NT2/D1 (cell line): ENCODE measurements at regions not wholly inside any gene's neighbourhood (a gene's known extent, or its start where the extent isn't known, plus 50 kb on each side); places are given as distances from the start of the nearest gene placed in this dataset.

Experiments
- SUZ12 ChIP-seq: IDR thresholded peaks from 2 replicates; pipeline ENCODE4 v1.6.1; 2011; ENCODE audit not compliant: insufficient read length, insufficient read depth; ENCODE audit errors: extremely low read depth
- YY1 ChIP-seq: IDR thresholded peaks from 2 replicates; pipeline ENCODE4 v1.6.1; 2011; ENCODE audit not compliant: insufficient read length, insufficient read depth
- ZNF274 ChIP-seq: IDR thresholded peaks from 2 replicates; pipeline ENCODE4 v1.6.1; 2011; ENCODE audit warnings: mild to moderate bottlenecking, low read depth, low read length

GRCh38 chr21:35719080-35719479 lies 341.2 kb downstream of the SETD4 start:
- TF ChIP-seq ZNF274 (no peak), SUZ12 (no peak), YY1 (no peak)
